Activated CD8-positive, alpha-beta T cell treated with anti-CD3 and anti-CD28 coated beads for 36 hours (primary cell): ENCODE measurements at regions not wholly inside any gene's neighbourhood (a gene's known extent, or its start where the extent isn't known, plus 50 kb on each side); places are given as distances from the start of the nearest gene placed in this dataset.

Experiments used
- ATAC-seq: fragments of 200-7000 bp; cut with Tn5 transposase; one replicate; pipeline ENCODE4 v1.10.0; 2021; ENCODE audit warnings: mild to moderate bottlenecking, moderate library complexity
- CTCF ChIA-PET: fragments of 350-600 bp; sonication (Branson Sonifier 250); formaldehyde crosslinking; loops from one replicate; lab custom pipeline; 2021; ENCODE audit warnings: antibody characterized with exemption; lab: Charles Lee
- POLR2A ChIA-PET: fragments of 350-600 bp; sonication (Branson Sonifier 250); formaldehyde crosslinking; loops from one replicate; lab custom pipeline; 2021; ENCODE audit warnings: antibody characterized with exemption; lab: Charles Lee
- DNase-seq: peaks from one replicate; pipeline ENCODE4 v3.0.0-alpha.2; 2020
- H3K27ac Mint-ChIP-seq: one replicate; pipeline ENCODE4 v1.8.0; 2021; ENCODE audit warnings: mild to moderate bottlenecking, mixed read lengths
- H3K27me3 Mint-ChIP-seq: one replicate; pipeline ENCODE4 v1.8.0; 2021; ENCODE audit warnings: mixed read lengths
- H3K36me3 Mint-ChIP-seq: one replicate; pipeline ENCODE4 v1.8.0; 2021; ENCODE audit warnings: low read depth, mixed read lengths
- H3K4me1 Mint-ChIP-seq: one replicate; pipeline ENCODE4 v1.8.0; 2021; ENCODE audit warnings: low read depth, mixed read lengths
- H3K4me3 Mint-ChIP-seq: one replicate; pipeline ENCODE4 v1.8.0; 2021; ENCODE audit warnings: mild to moderate bottlenecking, moderate library complexity, mixed read lengths
- H3K9me3 Mint-ChIP-seq: one replicate; pipeline ENCODE4 v1.8.0; 2021; ENCODE audit warnings: mixed read lengths
- CTCF ChIP-seq: fragments of 200-600 bp; IDR thresholded peaks from one replicate; pipeline ENCODE4 v1.8.0; 2022; ENCODE audit warnings: antibody characterized with exemption, mild to moderate bottlenecking
- intact Hi-C: fragments of 100-400 bp; cut with micrococcal nuclease; formaldehyde crosslinking; loops from one replicate; pipeline ENCODE4 v1.10.0; 2022

DNA sequence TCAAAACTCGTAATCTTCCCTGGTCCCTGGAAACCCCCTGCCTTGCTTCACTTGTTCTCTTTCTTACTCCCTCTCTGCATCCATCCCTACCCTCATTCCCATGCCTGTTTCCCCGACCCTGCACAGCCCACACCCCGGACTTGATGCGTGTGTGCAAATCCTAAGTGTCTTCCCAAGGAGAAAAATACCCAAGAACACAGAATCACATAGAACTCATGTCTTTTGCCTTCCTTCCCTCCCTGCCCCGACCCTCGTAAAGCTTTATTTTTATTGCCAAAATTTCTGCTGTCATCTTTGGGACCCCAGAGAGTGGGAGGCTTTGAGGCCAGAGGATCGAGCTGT, 169.6 kb upstream of the PMEPA1 start:
- Mint-ChIP-seq H3K4me1 (no peaks in the 10 kb centered on the region), H3K4me3 (no peak overlapping the region), H3K9me3 (no peaks in the 10 kb centered on the region), H3K36me3 (no peaks in the 10 kb centered on the region), H3K27me3 (no peaks in the 10 kb centered on the region), H3K27ac (no peak overlapping the region)
- no peak for TF ChIP-seq CTCF
- CTCF ChIA-PET = no interaction called here
- DNase-seq (no peak), ATAC-seq (no peak)
- POLR2A ChIA-PET = no interaction called here
- intact Hi-C loops = no loop called here

DNA sequence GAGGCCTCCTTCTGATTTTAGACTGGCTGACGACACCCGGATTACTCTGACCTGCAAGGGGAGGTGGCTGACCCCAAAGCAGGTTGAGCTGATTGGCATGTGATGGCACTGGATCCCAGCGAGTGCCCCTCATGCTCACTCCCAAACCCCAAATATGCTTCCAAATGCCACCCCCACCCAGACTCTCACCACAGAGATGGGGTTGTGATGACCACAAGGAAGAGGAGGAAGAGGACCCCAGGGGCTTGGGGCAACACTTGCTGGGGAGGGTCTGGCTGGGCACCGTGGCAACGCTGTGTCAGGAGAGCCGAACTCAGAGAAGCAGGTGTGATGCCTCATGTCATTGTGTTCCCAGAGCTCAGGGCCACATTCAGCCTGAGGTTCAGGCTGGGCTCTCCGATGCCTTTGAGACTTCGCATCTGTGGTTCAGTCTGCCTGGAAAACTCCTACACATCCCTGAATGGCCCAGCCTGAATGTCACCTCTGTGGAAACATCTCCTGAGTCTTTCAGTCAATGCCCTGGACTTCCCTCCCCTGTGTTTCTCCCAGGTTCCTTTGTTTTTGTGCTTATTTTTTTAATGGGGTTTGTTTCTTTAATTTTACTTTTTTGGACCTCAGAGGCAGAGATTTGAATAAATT, 169.1 kb upstream of the PMEPA1 start:
- CTCF ChIA-PET = no interaction called here

GRCh38 chr20:57877995-57878394, 168.2 kb upstream of the PMEPA1 start:
- TF ChIP-seq CTCF = no peak
- POLR2A ChIA-PET = no interaction called here
- H3K9me3 Mint-ChIP-seq = no peaks in the 10 kb centered on the region
- H3K27me3 Mint-ChIP-seq = no peaks in the 10 kb centered on the region
- DNase-seq = no peak
- no peaks in the 10 kb centered on the region for H3K36me3 Mint-ChIP-seq
- ATAC-seq = no peak
- H3K4me1 Mint-ChIP-seq = no peaks in the 10 kb centered on the region
- no peak overlapping the region for H3K4me3 Mint-ChIP-seq
- intact Hi-C loops = no loop called here
- no peak overlapping the region for H3K27ac Mint-ChIP-seq
- CTCF ChIA-PET = no interaction called here

More for the DNA sequence above, 169.1 kb upstream of the PMEPA1 start:
- intact Hi-C loops = no loop called here
- no peaks in the 10 kb centered on the region for H3K36me3 Mint-ChIP-seq
- no peak overlapping the region for H3K27ac Mint-ChIP-seq
- H3K9me3 Mint-ChIP-seq = no peaks in the 10 kb centered on the region
- POLR2A ChIA-PET = no interaction called here
- no peak for TF ChIP-seq CTCF
- DNase-seq (no peak), ATAC-seq (no peak)
- no peak overlapping the region for H3K4me3 Mint-ChIP-seq
- H3K4me1 Mint-ChIP-seq = no peaks in the 10 kb centered on the region
- H3K27me3 Mint-ChIP-seq = no peaks in the 10 kb centered on the region

- no peak for DNase-seq
- ATAC-seq = no peak
- no peaks in the 10 kb centered on the region for H3K36me3 Mint-ChIP-seq
- ChIA-PET POLR2A (no interaction called here), CTCF (no interaction called here)
- no peak overlapping the region for H3K27ac Mint-ChIP-seq
- H3K9me3 Mint-ChIP-seq = no peaks in the 10 kb centered on the region
- H3K27me3 Mint-ChIP-seq = no peaks in the 10 kb centered on the region
- intact Hi-C loops = no loop called here
- no peaks in the 10 kb centered on the region for H3K4me1 Mint-ChIP-seq
- no peak overlapping the region for H3K4me3 Mint-ChIP-seq
- no peak for TF ChIP-seq CTCF
Measured at GRCh38 chr20:57877131-57877824, 167.5 kb upstream of the PMEPA1 start.

DNA sequence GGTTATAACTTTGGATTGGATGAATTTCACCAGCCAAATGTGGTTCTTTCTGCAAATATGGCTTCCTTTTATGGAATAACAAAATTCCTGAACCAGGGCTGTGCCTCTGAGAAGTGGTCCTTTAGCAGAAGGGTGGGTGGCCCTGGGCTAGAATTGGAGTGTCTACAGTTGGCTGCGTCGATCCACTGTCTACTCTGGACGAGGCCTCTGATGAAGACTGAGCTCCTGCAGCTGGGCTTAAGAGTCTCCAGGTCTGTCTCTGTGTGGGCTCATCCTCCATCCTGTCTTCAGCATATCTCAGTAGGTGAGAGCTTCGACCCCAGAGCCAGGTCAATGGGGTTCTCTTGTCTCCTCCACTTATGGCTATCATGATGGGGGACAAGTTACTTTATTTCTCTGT, 166.3 kb upstream of the PMEPA1 start:
- Mint-ChIP-seq H3K9me3 (no peaks in the 10 kb centered on the region), H3K27ac (no peak overlapping the region), H3K4me1 (no peaks in the 10 kb centered on the region), H3K4me3 (no peak overlapping the region), H3K27me3 (no peaks in the 10 kb centered on the region), H3K36me3 (no peaks in the 10 kb centered on the region)
- ChIA-PET POLR2A (no interaction called here), CTCF (no interaction called here)
- no peak for ATAC-seq
- no peak for TF ChIP-seq CTCF
- intact Hi-C loops = no loop called here
- DNase-seq = no peak
